CD14-positive monocyte (primary cell): ENCODE measurements at regions not wholly inside any gene's neighbourhood (a gene's known extent, or its start where the extent isn't known, plus 50 kb on each side); places are given as distances from the start of the nearest gene placed in this dataset.

Experiments used
- DNase-seq, 3 donors: peaks; one replicate each; pipeline ENCODE4 v3.0.0-alpha.2; 2011 to 2022
- H2AFZ ChIP-seq: 2 replicates; pipeline ENCODE4 v1.6.0; 2012; ENCODE audit warnings: mild to moderate bottlenecking, low read depth, low read length, inconsistent platforms; ENCODE audit not compliant: insufficient read depth, poor library complexity, severe bottlenecking
- H3K27ac ChIP-seq, 2 donors: 1 replicate in 1 of 2; 2 replicates in 1 of 2; pipeline ENCODE4 v1.5.1; 2012 to 2013; ENCODE audit warnings: low read length in 2 of 2, control low read depth in 1 of 2, inconsistent platforms in 1 of 2, low read depth in 1 of 2, mild to moderate bottlenecking in 1 of 2
- H3K27me3 ChIP-seq, 2 donors: one replicate each; pipeline versions ENCODE4 v1.6.0 to v1.6.1; 2011 to 2013; ENCODE audit warnings: low read length in 2 of 2; ENCODE audit not compliant: control insufficient read depth in 2 of 2, insufficient read depth in 2 of 2
- H3K36me3 ChIP-seq, 2 donors: replicated peaks in 1 of 2; 1 replicate in 1 of 2; 2 replicates in 1 of 2; pipeline versions ENCODE4 v1.5.1 to v1.6.1; 2012 to 2013; ENCODE audit warnings: low read length in 2 of 2, control low read depth in 1 of 2, inconsistent platforms in 1 of 2, mild to moderate bottlenecking in 1 of 2; ENCODE audit not compliant: insufficient read depth in 2 of 2, control insufficient read depth in 1 of 2
- H3K4me1 ChIP-seq, 2 donors: 1 replicate in 1 of 2; 2 replicates in 1 of 2; pipeline versions ENCODE4 v1.5.1 to v1.6.1; 2012 to 2013; ENCODE audit warnings: low read length in 2 of 2, control low read depth in 1 of 2, inconsistent platforms in 1 of 2, mild to moderate bottlenecking in 1 of 2, moderate library complexity in 1 of 2; ENCODE audit not compliant: insufficient read depth in 2 of 2, control insufficient read depth in 1 of 2
- H3K4me2 ChIP-seq: replicated peaks from 2 replicates; pipeline ENCODE3; 2012; ENCODE audit warnings: low read length, moderate library complexity, mild to moderate bottlenecking; ENCODE audit not compliant: poor library complexity, severe bottlenecking; ENCODE audit errors: extremely low read depth
- H3K4me3 ChIP-seq, 3 experiments: fragments of 200-600 bp in 1 of 3; sonication (generic) in 1 of 3; replicated peaks in 1 of 3; 1 replicate in 2 of 3; 2 replicates in 1 of 3; pipeline ENCODE4 v1.5.1; 2011 to 2013; ENCODE audit warnings: low read length in 3 of 3, mild to moderate bottlenecking in 3 of 3, control low read depth in 2 of 3, low read depth in 2 of 3, inconsistent platforms in 1 of 3, moderate library complexity in 1 of 3
- H3K79me2 ChIP-seq: 2 replicates; pipeline ENCODE4 v1.6.0; 2012; ENCODE audit warnings: mild to moderate bottlenecking, control low read depth, inconsistent platforms, low read length, moderate library complexity; ENCODE audit not compliant: insufficient read depth
- H3K9ac ChIP-seq: 2 replicates; pipeline ENCODE4 v1.6.0; 2017; ENCODE audit warnings: low read length, mild to moderate bottlenecking; ENCODE audit not compliant: insufficient read depth, poor library complexity, severe bottlenecking
- H3K9me3 ChIP-seq, 2 donors: replicated peaks in 1 of 2; 1 replicate in 1 of 2; 2 replicates in 1 of 2; pipeline versions ENCODE4 v1.5.1 to v1.6.1; 2012 to 2013; ENCODE audit warnings: low read length in 2 of 2, control low read depth in 1 of 2; ENCODE audit not compliant: control insufficient read depth in 1 of 2, insufficient read depth in 1 of 2
- H4K20me1 ChIP-seq: 2 replicates; pipeline ENCODE4 v1.6.0; 2012; ENCODE audit warnings: mild to moderate bottlenecking, low read length, control low read depth, moderate library complexity; ENCODE audit not compliant: insufficient read depth
- H3K27ac Mint-ChIP-seq, 7 donors: one replicate each; pipeline ENCODE4 v1.8.0; 2020; ENCODE audit warnings: mild to moderate bottlenecking in 7 of 7, mixed read lengths in 7 of 7, moderate library complexity in 6 of 7, inconsistent platforms in 2 of 7
- H3K27me3 Mint-ChIP-seq, 3 donors: one replicate each; pipeline ENCODE4 v1.8.0; 2021 to 2022; ENCODE audit warnings: low read depth in 3 of 3, mild to moderate bottlenecking in 3 of 3, mixed read lengths in 3 of 3, moderate library complexity in 3 of 3, inconsistent platforms in 1 of 3
- H3K36me3 Mint-ChIP-seq, 2 donors: one replicate each; pipeline ENCODE4 v1.8.0; 2020; ENCODE audit warnings: mixed read lengths in 2 of 2, inconsistent platforms in 1 of 2, mild to moderate bottlenecking in 1 of 2
- H3K4me1 Mint-ChIP-seq: one replicate; pipeline ENCODE4 v1.8.0; 2020; ENCODE audit warnings: mild to moderate bottlenecking, mixed read lengths
- H3K4me3 Mint-ChIP-seq, 2 donors: one replicate each; pipeline ENCODE4 v1.8.0; 2020; ENCODE audit warnings: mild to moderate bottlenecking in 2 of 2, mixed read lengths in 2 of 2, moderate library complexity in 1 of 2
- H3K9me3 Mint-ChIP-seq, 7 donors: one replicate each; pipeline ENCODE4 v1.8.0; 2020 to 2022; ENCODE audit warnings: mixed read lengths in 7 of 7, mild to moderate bottlenecking in 6 of 7, moderate library complexity in 6 of 7, inconsistent platforms in 2 of 7
- CTCF ChIP-seq: fragments of 200-600 bp; IDR thresholded peaks from one replicate; pipeline ENCODE4 v1.8.0; 2022; ENCODE audit warnings: antibody characterized with exemption, mild to moderate bottlenecking
- WGBS: methylation state at CpG from one replicate; pipeline ENCODE4 v1.1.5; 2013; ENCODE audit warnings: missing lambda C conversion rate; ENCODE audit not compliant: insufficient coverage; 5-methylcytosine and 5-hydroxymethylcytosine counted together
- intact Hi-C, 2 donors: fragments of 100-400 bp; cut with micrococcal nuclease; formaldehyde crosslinking; loops; one replicate each; pipeline versions ENCODE4 v1.15.0 to v1.15.1; 2023

GRCh38 chr6:156507656-156508055, 269.5 kb upstream of the ARID1B start:
- Histone ChIP-seq H3K27me3 (no peaks in the 10 kb centered on the region), H3K36me3 (no peaks in the 10 kb centered on the region), H3K9me3 (no peaks in the 10 kb centered on the region), H2AFZ (no peak overlapping the region), H3K9ac (no peak overlapping the region), H3K4me1 (no peaks in the 10 kb centered on the region), H3K27ac (no peak overlapping the region), H3K4me2 (no peak overlapping the region), H4K20me1 (no peaks in the 10 kb centered on the region), H3K79me2 (no peaks in the 10 kb centered on the region), H3K4me3 (no peak overlapping the region)
- Mint-ChIP-seq H3K36me3 (no peaks in the 10 kb centered on the region), H3K4me1 (peaks cover 9% of the 10 kb centered on the region), H3K9me3 (peaks cover 0 to 4% (median 1%) of the 10 kb centered on the region in 7 donors), H3K4me3 (no peak overlapping the region), H3K27ac (no peak overlapping the region), H3K27me3 (peaks cover 0 to 6% (median 0%) of the 10 kb centered on the region in 3 donors)
- no peak for TF ChIP-seq CTCF
- intact Hi-C loops, result no loop called here
- WGBS, result 90% methylated on average over 10 of the region's 15 CpGs
- DNase-seq, result no peak

GRCh38 chr6:156507106-156507505, 270.1 kb upstream of the ARID1B start:
- Histone ChIP-seq H3K4me2 (no peak overlapping the region), H3K4me3 (no peak overlapping the region), H3K36me3 (no peaks in the 10 kb centered on the region), H3K9ac (no peak overlapping the region), H3K4me1 (no peaks in the 10 kb centered on the region), H2AFZ (no peak overlapping the region), H3K9me3 (no peaks in the 10 kb centered on the region), H3K79me2 (no peaks in the 10 kb centered on the region), H3K27me3 (no peaks in the 10 kb centered on the region), H3K27ac (no peak overlapping the region), H4K20me1 (no peaks in the 10 kb centered on the region)
- 83% methylated on average over 6 of the region's 6 CpGs for WGBS
- peaks cover 0 to 3% (median 0%) of the 10 kb centered on the region in 3 donors for H3K27me3 Mint-ChIP-seq
- peaks cover 0 to 5% (median 3%) of the 10 kb centered on the region in 7 donors for H3K9me3 Mint-ChIP-seq
- no peak for DNase-seq
- H3K27ac Mint-ChIP-seq, result peak overlapping the region in 1 of 7 donors; percentile 38
- no peak for TF ChIP-seq CTCF
- no peaks in the 10 kb centered on the region for H3K36me3 Mint-ChIP-seq
- H3K4me1 Mint-ChIP-seq, result peaks cover 9% of the 10 kb centered on the region
- no peak overlapping the region for H3K4me3 Mint-ChIP-seq
- intact Hi-C loops, result no loop called here
